GM13976 (cell line): ENCODE measurements at regions not wholly inside any gene's neighbourhood (a gene's known extent, or its start where the extent isn't known, plus 50 kb on each side); places are given as distances from the start of the nearest gene placed in this dataset.
"Not testable (repeated sequence)": the region's sequence is repeated elsewhere in the genome, so short reads cannot be mapped to it uniquely, and the experiment has no call there.

Experiments
- DNase-seq: peaks from one replicate; pipeline ENCODE4 v3.0.0; 2012; ENCODE audit warnings: low spot score
- in situ Hi-C: fragments of 300-500 bp; cut with MboI; formaldehyde crosslinking; loops from one replicate; pipeline ENCODE4 v1.12.0; 2022; ENCODE audit warnings: low sequenced_read_pairs, mixed read lengths, inconsistent platforms; ENCODE audit not compliant: unreplicated experiment
- TF ChIP-seq, protein P1 (sequence below): IDR thresholded peaks from 2 replicates; pipeline ENCODE4 v1.5.1; 2012; ENCODE audit warnings: borderline replicate concordance, mild to moderate bottlenecking; ENCODE audit not compliant: insufficient read depth; ENCODE audit errors: extremely low read depth, missing control alignments, control extremely low read depth

DNA sequence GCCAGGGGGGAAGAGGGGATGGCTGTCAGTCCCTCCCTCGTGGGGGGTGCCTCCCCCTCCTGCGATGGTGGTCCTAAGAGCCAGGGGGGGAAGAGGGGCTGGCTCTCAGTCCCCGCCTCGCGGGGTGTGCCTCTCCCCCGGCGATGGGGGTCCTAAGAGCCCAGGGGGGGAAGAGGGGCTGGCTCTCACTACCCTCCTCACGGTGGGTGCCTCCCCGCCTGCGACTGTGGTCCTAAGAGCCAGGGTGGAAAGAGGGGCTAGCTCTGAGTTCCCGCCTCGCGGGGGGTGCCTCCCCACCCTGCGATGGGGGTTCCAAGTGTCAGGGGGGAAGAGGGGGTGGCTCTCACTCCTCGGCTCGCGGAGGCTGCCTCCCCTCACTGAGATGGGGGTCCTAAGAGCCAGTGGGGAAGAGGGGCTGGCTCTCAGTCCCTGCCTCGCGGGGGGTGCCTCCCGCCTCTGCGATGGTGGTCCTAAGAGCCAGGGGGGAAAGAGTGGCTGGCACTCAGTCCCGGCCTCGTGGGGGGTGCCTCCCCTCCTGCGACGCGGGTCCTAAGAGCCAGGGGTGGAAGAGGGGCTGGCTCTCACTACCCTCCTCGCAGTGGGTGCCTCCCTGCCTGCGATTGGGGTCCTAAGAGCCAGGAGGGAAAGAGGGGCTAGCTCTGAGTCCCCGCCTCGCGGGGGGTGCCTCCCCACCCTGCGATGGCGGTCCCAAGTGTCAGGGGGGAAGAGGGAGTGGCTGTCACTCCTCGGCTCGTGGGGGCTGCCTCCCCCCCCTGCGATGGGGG lies 2325.6 kb upstream of the PCDH20 start:
- no peak for DNase-seq
- TF ChIP-seq, protein P1, sequence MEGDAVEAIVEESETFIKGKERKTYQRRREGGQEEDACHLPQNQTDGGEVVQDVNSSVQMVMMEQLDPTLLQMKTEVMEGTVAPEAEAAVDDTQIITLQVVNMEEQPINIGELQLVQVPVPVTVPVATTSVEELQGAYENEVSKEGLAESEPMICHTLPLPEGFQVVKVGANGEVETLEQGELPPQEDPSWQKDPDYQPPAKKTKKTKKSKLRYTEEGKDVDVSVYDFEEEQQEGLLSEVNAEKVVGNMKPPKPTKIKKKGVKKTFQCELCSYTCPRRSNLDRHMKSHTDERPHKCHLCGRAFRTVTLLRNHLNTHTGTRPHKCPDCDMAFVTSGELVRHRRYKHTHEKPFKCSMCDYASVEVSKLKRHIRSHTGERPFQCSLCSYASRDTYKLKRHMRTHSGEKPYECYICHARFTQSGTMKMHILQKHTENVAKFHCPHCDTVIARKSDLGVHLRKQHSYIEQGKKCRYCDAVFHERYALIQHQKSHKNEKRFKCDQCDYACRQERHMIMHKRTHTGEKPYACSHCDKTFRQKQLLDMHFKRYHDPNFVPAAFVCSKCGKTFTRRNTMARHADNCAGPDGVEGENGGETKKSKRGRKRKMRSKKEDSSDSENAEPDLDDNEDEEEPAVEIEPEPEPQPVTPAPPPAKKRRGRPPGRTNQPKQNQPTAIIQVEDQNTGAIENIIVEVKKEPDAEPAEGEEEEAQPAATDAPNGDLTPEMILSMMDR, result no peak
- in situ Hi-C loops, result no loop called here

DNA sequence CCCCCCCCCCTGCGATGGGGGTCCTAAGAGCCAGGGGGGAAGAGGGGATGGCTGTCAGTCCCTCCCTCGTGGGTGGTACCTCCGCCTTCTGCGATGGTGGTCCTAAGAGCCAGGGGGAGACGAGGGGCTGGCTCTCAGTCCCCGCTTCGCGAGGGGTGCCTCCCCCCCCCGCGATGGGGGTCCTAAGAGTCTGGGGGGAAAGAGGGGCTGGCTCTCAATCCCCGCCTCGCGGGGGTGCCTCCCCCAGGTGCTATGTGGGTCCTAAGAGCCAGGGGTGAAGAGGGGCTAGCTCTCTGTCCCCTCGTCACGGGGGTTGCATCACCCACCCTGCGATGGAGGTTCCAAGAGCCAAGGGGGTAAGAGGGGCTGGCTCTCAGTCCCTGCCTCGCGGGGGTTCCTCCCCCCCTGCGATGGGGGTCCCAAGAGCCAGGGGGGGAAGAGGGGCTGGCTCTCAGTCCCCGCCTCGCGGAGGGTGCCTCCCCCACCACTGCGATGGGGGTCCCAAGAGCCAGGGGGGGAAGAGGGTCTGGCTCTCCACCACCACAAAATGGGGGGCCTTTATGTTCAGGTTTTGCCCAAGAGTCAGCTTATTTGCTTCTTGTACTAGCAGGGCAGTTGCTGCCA lies 2323.6 kb upstream of the PCDH20 start:
- in situ Hi-C loops, DNase-seq: not testable (repeated sequence)

DNA sequence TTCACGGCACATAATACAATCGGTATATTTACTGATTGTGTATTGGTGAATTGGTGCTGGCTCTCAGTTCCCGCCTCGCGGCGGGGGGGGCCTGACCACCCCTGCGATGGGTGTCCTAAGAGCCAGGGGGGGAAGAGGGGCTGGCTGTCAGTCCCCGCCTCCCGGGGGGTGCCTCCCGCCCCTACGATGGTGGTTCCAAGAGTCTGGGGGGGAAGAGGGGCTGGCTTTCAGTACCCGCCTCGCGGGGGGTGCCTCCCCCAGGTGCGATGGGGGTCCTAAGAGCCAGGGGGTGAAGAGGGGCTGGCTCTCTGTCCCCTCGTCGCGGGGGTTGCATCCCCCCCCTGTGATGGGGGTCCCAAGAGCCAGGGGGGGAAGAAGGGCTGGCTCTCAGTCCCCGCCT lies 2321.8 kb upstream of the PCDH20 start:
- TF ChIP-seq, protein P1, result no peak
- DNase-seq, result no peak
- in situ Hi-C loops, result no loop called here

DNA sequence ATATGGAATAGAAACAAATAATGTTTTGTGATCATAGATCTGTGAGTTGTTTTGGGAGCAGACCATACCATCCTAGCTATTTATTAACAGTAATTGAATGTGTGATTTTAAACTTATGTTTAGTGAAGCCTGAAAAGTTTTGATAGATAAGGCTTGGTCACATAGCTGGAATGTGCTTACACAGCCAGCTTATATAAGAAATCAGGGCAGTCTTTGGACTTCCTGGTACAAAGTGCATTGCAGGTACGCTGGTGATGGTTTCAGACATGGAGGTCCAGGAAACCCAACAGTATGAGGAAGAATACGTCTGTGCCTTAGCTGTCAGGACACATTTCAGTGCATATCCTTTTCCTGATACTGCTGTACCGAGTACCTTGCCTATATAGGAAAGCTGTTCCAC lies 2316.2 kb upstream of the PCDH20 start:
- DNase-seq, result no peak
- in situ Hi-C loops, result no loop called here
- TF ChIP-seq, protein P1, result no peak

DNA sequence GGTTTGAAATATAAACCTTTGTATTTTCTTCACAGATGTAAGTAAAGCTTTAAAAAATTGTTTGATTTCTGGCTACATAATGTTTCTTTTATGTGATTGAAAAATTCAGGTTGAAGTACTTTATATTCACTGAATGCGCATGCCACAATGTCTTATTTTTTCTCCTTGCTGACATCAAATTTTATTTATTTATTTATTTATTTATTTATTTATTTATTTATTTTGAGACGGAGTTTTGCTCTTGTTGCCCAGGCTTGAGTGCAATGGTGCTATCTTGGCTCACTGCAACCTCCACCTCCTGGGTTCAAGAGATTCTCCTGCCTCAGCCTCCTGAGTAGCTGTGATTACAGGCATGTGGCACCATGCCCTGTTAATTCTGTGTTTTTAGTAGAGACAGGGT lies 2296.5 kb upstream of the PCDH20 start:
- in situ Hi-C loops, DNase-seq: not testable (repeated sequence)

DNA sequence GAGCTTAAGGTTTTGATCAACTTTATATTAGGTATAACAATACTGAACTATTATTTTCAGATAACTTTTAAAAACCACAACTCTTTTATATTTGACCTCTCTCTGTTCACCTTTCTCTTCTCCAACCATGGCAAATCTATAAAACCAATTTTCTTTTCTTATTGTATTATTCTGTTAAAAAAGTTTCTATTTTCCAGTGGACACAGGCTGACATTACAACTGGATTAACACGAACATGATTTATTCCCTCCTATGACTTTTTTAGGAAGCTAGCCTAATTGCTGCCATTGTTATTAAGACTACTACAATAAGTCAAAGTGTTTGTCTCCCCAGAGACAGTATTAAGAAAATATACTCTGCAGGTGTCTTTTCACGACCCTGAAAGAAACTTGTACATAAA lies 2291.1 kb upstream of the PCDH20 start:
- no peak for DNase-seq
- TF ChIP-seq, protein P1, result no peak
- in situ Hi-C loops, result no loop called here

DNA sequence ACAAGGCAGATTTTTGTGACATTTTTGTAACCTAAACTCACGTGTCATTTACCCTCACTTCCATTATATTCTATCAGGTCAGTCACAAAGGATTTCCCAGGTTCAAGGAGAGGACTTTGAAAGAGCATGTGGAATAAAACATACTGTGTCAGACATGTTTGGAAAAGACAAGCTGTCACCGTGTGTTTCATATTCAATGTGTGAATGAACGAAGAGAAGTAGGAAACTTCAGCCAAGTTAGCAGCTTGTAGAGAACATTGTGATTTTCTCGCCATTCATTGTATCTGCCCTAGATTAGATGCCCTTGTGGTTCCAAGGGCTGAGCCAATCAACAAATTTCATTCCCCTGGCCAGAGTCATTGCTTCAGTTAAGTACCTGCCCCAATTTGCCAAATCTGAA lies 2288.9 kb upstream of the PCDH20 start:
- no peak for DNase-seq
- in situ Hi-C loops, result no loop called here
- TF ChIP-seq, protein P1, result no peak
